MM.1S (cell line): ENCODE measurements at regions not wholly inside any gene's neighbourhood (a gene's known extent, or its start where the extent isn't known, plus 50 kb on each side); places are given as distances from the start of the nearest gene placed in this dataset.

ENCODE experiments used
- DNase-seq: peaks from one replicate; pipeline ENCODE4 v3.0.0-alpha.2; 2015
- H2AFZ ChIP-seq: fragments of 300-600 bp; sonication (generic); 2 replicates; pipeline ENCODE4 v1.6.0; 2016; ENCODE audit warnings: antibody characterized with exemption, low read length
- H3F3A ChIP-seq: fragments of 300-600 bp; sonication (generic); 2 replicates; pipeline ENCODE4 v1.6.1; 2016; ENCODE audit warnings: mild to moderate bottlenecking, antibody characterized with exemption, low read length, moderate library complexity, mixed read lengths; ENCODE audit not compliant: insufficient read depth
- H3K27ac ChIP-seq: fragments of 300-600 bp; sonication (generic); 2 replicates; pipeline ENCODE4 v1.5.1; 2016; ENCODE audit warnings: mild to moderate bottlenecking, low read length
- H3K27me3 ChIP-seq: fragments of 300-600 bp; sonication (generic); replicated peaks from 2 replicates; pipeline ENCODE4 v1.6.0; 2016; ENCODE audit warnings: low read length; ENCODE audit not compliant: insufficient read depth
- H3K36me3 ChIP-seq: fragments of 300-600 bp; sonication (generic); replicated peaks from 2 replicates; pipeline ENCODE4 v1.6.1; 2016; ENCODE audit warnings: mild to moderate bottlenecking, low read length, mixed read lengths; ENCODE audit not compliant: insufficient read depth
- H3K4me1 ChIP-seq: fragments of 300-600 bp; sonication (generic); 2 replicates; pipeline ENCODE4 v1.6.1; 2016; ENCODE audit warnings: low read length, mixed read lengths
- H3K4me2 ChIP-seq: fragments of 300-600 bp; sonication (generic); 2 replicates; pipeline ENCODE4 v1.6.0; 2016; ENCODE audit warnings: low read depth, low read length
- H3K4me3 ChIP-seq: fragments of 300-600 bp; sonication (generic); 2 replicates; pipeline ENCODE4 v1.5.1; 2016; ENCODE audit warnings: low read length, mixed read lengths
- H3K79me2 ChIP-seq: fragments of 300-600 bp; sonication (generic); 2 replicates; pipeline ENCODE4 v1.6.1; 2016; ENCODE audit warnings: mixed run types, low read length, mixed read lengths
- H3K9ac ChIP-seq: fragments of 300-600 bp; sonication (generic); 2 replicates; pipeline ENCODE4 v1.6.1; 2016; ENCODE audit warnings: low read length, mixed read lengths
- H3K9me2 ChIP-seq: fragments of 300-600 bp; sonication (generic); replicated peaks from 2 replicates; pipeline ENCODE4 v1.6.1; 2016; ENCODE audit warnings: mild to moderate bottlenecking, low read length, mixed read lengths; ENCODE audit not compliant: insufficient read depth
- H3K9me3 ChIP-seq: fragments of 300-600 bp; sonication (generic); replicated peaks from 2 replicates; pipeline ENCODE4 v1.6.1; 2016; ENCODE audit warnings: mild to moderate bottlenecking, low read length, mixed read lengths; ENCODE audit not compliant: insufficient read depth
- H4K20me1 ChIP-seq: fragments of 300-600 bp; sonication (generic); 2 replicates; pipeline ENCODE4 v1.6.1; 2016; ENCODE audit warnings: mild to moderate bottlenecking, low read length, moderate library complexity, mixed read lengths; ENCODE audit not compliant: insufficient read depth
- CTCF ChIP-seq: fragments of 300-600 bp; sonication (generic); IDR thresholded peaks from 2 replicates; pipeline ENCODE4 v1.5.1; 2016; ENCODE audit warnings: antibody characterized with exemption, low read length, mixed read lengths
- EZH2 ChIP-seq: fragments of 300-600 bp; sonication (generic); optimal IDR thresholded peaks from 2 replicates; pipeline ENCODE3; 2017; ENCODE audit warnings: low read depth, mild to moderate bottlenecking, antibody characterized with exemption, low read length, mixed read lengths
- EZH2phosphoT487 ChIP-seq: fragments of 300-600 bp; sonication (generic); IDR thresholded peaks from 2 replicates; pipeline ENCODE4 v1.6.1; 2018; ENCODE audit warnings: antibody characterized with exemption, low read length

GRCh38 chr3:30495172-30496065 is 111.0 kb upstream of the TGFBR2 start:
- Histone ChIP-seq H3K27ac (no peak overlapping the region), H3K9ac (no peak overlapping the region), H3F3A (no peaks in the 10 kb centered on the region), H3K4me2 (no peak overlapping the region), H3K27me3 (no peaks in the 10 kb centered on the region), H3K9me3 (no peaks in the 10 kb centered on the region), H3K4me3 (no peak overlapping the region), H4K20me1 (no peaks in the 10 kb centered on the region), H2AFZ (no peak overlapping the region), H3K9me2 (no peaks in the 10 kb centered on the region), H3K79me2 (no peaks in the 10 kb centered on the region), H3K4me1 (no peaks in the 10 kb centered on the region), H3K36me3 (no peaks in the 10 kb centered on the region)
- DNase-seq = no peak
- TF ChIP-seq EZH2 (no peak), EZH2phosphoT487 (no peak), CTCF (no peak)

- no peak overlapping the region for H2AFZ ChIP-seq
- no peak overlapping the region for H3K4me2 ChIP-seq
- H3K27ac ChIP-seq = no peak overlapping the region
These were observed 110.1 kb upstream of the TGFBR2 start for GRCh38 chr3:30496066-30496966.

GRCh38 chr3:30498587-30498967 is 107.8 kb upstream of the TGFBR2 start:
- Histone ChIP-seq H3K9ac (no peak overlapping the region), H3K9me2 (no peaks in the 10 kb centered on the region), H3K4me3 (no peak overlapping the region), H3K79me2 (no peaks in the 10 kb centered on the region), H3K27me3 (no peaks in the 10 kb centered on the region), H3K4me2 (no peak overlapping the region), H3F3A (no peaks in the 10 kb centered on the region), H3K4me1 (no peaks in the 10 kb centered on the region), H2AFZ (no peak overlapping the region), H4K20me1 (no peaks in the 10 kb centered on the region), H3K9me3 (no peaks in the 10 kb centered on the region), H3K27ac (no peak overlapping the region), H3K36me3 (no peaks in the 10 kb centered on the region)
- TF ChIP-seq EZH2 (no peak), EZH2phosphoT487 (no peak), CTCF (no peak)
- DNase-seq = no peak

More at GRCh38 chr3:30496066-30496966, 110.1 kb upstream of the TGFBR2 start:
- DNase-seq = no peak
- Histone ChIP-seq H3K36me3 (no peaks in the 10 kb centered on the region), H3K4me3 (no peak overlapping the region), H3F3A (no peaks in the 10 kb centered on the region), H4K20me1 (no peaks in the 10 kb centered on the region), H3K9me3 (no peaks in the 10 kb centered on the region), H3K79me2 (no peaks in the 10 kb centered on the region), H3K4me1 (no peaks in the 10 kb centered on the region), H3K9me2 (no peaks in the 10 kb centered on the region), H3K27me3 (no peaks in the 10 kb centered on the region), H3K9ac (no peak overlapping the region)
- no peak for TF ChIP-seq EZH2
- no peak for TF ChIP-seq CTCF
- no peak for TF ChIP-seq EZH2phosphoT487
